Keratinocyte (primary cell): ENCODE measurements at regions not wholly inside any gene's neighbourhood (a gene's known extent, or its start where the extent isn't known, plus 50 kb on each side); places are given as distances from the start of the nearest gene placed in this dataset.

Experiments used
- EZH2 ChIP-seq: IDR thresholded peaks from one replicate; pipeline ENCODE4 v1.6.1; 2012; ENCODE audit warnings: inconsistent platforms, mild to moderate bottlenecking, low read length, moderate library complexity
- TF ChIP-seq, protein P1 (sequence below), 3 experiments: IDR thresholded peaks in 1 of 3; conservative IDR thresholded peaks in 1 of 3; optimal IDR thresholded peaks in 1 of 3; 2 replicates in 2 of 3; 3 replicates in 1 of 3; pipeline versions ENCODE3 to v1.5.1; 2011; ENCODE audit warnings: low read length in 3 of 3, mild to moderate bottlenecking in 3 of 3, moderate library complexity in 2 of 3, control low read depth in 1 of 3, inconsistent platforms in 1 of 3; ENCODE audit not compliant: insufficient read depth in 2 of 3; ENCODE audit errors: extremely low read depth in 1 of 3

DNA sequence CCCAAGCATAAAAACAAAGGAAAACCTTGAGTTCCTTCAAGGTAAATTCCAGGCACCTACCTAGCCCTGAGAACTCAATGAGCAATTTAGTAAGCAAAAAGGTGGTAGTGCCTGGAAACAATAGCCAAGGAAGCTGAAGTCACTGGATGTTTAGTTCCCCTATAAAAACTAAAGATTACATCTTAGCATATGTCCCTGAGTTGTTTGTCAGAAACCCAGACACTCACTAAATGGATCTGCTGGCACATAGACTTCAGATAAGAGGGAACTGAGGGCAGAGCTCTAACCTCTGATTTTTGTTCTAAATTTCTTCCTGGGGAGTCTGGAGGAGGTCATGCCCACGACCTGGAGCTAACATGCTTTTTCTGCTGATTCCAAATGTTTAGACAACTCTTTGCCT is 532.8 kb upstream of the SALL1 start:
- TF ChIP-seq, protein P1, sequence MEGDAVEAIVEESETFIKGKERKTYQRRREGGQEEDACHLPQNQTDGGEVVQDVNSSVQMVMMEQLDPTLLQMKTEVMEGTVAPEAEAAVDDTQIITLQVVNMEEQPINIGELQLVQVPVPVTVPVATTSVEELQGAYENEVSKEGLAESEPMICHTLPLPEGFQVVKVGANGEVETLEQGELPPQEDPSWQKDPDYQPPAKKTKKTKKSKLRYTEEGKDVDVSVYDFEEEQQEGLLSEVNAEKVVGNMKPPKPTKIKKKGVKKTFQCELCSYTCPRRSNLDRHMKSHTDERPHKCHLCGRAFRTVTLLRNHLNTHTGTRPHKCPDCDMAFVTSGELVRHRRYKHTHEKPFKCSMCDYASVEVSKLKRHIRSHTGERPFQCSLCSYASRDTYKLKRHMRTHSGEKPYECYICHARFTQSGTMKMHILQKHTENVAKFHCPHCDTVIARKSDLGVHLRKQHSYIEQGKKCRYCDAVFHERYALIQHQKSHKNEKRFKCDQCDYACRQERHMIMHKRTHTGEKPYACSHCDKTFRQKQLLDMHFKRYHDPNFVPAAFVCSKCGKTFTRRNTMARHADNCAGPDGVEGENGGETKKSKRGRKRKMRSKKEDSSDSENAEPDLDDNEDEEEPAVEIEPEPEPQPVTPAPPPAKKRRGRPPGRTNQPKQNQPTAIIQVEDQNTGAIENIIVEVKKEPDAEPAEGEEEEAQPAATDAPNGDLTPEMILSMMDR (optimal IDR thresholded peaks at IDR 0.05 in 1 of 3, IDR thresholded peaks at IDR 0.05 in 1 of 3, conservative IDR thresholded peaks at IDR 0.05 in 1 of 3; ENCODE audit: extremely low read depth in 1 of 3, insufficient read depth in 2 of 3, low read length in 3 of 3), result no peak
- no peak for TF ChIP-seq EZH2
